ENCODE measurements at regions not wholly inside any gene's neighbourhood (a gene's known extent, or its start where the extent isn't known, plus 50 kb on each side); places are given as distances from the start of the nearest gene placed in this dataset.

DNA sequence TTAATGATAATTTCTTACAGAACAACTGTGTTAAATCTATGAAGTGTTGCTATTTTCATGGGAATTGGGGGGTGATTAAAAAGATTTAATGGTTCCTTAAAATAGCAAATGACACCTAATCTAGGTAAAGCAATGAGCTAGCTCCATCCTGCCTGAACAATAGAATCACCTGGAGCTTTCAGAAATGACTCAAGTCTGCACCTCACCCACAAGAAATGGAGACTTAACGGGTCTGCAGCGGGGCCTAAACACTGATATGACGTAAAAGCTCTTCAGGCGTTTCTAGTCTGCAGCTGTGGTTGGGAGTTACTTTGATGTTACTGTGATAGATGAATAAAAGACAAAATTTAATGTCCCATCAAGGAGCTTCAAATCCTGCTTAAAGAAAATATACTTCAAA lies 328.2 kb downstream of the RND3 start:
- Mint-ChIP-seq H3K9me3 (no peaks in the 10 kb centered on the region), H3K4me3 (no peak overlapping the region), H3K36me3 (ENCODE audit: low read depth) (no peaks in the 10 kb centered on the region), H3K27me3 (ENCODE audit: low read depth) (no peaks in the 10 kb centered on the region), H3K27ac (no peak overlapping the region), H3K4me1 (ENCODE audit: low read depth) (no peaks in the 10 kb centered on the region)
- no peak for DNase-seq (ENCODE audit: low spot score)

DNA sequence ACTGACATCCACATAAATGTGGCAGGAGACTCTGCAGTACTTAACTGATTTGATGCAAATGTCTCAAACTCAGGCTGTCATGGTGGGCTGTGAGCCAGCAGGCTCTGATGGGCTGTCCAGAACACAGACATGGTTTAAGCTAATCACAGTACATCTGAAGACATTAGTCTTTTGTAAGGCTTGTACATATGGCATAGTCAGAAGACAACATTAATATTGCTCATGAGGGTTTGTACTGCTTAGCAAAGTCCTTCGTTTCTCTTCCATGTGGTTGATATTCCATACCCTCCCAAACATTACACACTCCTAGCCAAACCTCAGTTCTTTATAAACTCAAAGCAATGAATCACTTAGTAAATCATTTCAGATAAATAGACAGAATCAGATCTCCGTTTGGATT lies 330.6 kb downstream of the RND3 start:
- DNase-seq (ENCODE audit: low spot score): no peak
- no peaks in the 10 kb centered on the region for H3K36me3 Mint-ChIP-seq (ENCODE audit: low read depth)
- H3K9me3 Mint-ChIP-seq: no peaks in the 10 kb centered on the region
- H3K27me3 Mint-ChIP-seq (ENCODE audit: low read depth): no peaks in the 10 kb centered on the region
- H3K4me3 Mint-ChIP-seq: no peak overlapping the region
- H3K4me1 Mint-ChIP-seq (ENCODE audit: low read depth): no peaks in the 10 kb centered on the region
- no peak overlapping the region for H3K27ac Mint-ChIP-seq

DNA sequence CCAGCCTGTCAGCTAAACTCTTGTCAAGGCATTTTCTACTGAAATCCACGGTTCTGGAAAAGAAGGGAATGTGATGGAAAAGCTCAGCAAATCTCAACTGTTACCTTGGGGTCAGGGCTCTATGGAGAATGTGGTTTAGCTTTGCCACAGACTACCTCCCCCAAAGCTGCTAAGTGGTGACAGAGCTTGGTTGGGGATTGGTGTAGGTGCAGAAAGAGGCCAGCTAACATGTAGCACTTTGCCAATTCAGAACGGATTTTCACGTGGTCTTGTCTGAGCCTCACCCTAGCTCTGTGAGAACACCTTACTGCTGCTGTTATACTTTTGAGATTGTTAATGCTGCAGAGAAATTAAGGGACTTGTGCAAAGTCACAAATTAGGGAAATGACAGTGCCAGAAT lies 331.1 kb downstream of the RND3 start:
- no peak for DNase-seq (ENCODE audit: low spot score)
- Mint-ChIP-seq H3K27me3 (ENCODE audit: low read depth) (no peaks in the 10 kb centered on the region), H3K4me1 (ENCODE audit: low read depth) (no peaks in the 10 kb centered on the region), H3K4me3 (no peak overlapping the region), H3K36me3 (ENCODE audit: low read depth) (no peaks in the 10 kb centered on the region), H3K9me3 (no peaks in the 10 kb centered on the region), H3K27ac (no peak overlapping the region)

DNA sequence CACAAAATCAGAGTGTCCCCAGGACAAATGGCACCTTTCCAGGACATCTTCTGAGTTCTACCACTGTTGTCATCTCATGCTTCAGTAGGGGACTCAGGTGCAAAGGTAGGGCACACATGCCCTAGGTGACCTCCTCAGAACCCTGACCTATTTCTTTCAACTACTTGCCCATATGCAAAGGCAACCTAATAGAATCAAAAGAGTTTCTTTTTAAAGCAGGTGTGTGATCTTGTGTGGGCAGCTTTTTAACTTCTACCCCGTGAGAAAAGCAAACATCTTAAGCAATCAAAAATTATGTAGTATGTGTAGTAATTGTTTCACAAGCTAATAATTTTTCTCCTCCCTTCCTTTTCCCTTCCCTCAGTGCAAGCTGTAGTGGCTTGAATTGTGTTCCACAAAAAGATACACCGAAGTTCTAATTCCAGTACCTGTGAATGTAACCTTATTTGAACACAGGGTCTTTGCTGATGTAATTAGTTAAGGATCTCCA lies 333.1 kb downstream of the RND3 start:
- Mint-ChIP-seq H3K27ac (no peak overlapping the region), H3K9me3 (no peaks in the 10 kb centered on the region), H3K4me1 (ENCODE audit: low read depth) (no peaks in the 10 kb centered on the region), H3K36me3 (ENCODE audit: low read depth) (no peaks in the 10 kb centered on the region), H3K27me3 (ENCODE audit: low read depth) (no peaks in the 10 kb centered on the region), H3K4me3 (no peak overlapping the region)
- no peak for DNase-seq (ENCODE audit: low spot score)

DNA sequence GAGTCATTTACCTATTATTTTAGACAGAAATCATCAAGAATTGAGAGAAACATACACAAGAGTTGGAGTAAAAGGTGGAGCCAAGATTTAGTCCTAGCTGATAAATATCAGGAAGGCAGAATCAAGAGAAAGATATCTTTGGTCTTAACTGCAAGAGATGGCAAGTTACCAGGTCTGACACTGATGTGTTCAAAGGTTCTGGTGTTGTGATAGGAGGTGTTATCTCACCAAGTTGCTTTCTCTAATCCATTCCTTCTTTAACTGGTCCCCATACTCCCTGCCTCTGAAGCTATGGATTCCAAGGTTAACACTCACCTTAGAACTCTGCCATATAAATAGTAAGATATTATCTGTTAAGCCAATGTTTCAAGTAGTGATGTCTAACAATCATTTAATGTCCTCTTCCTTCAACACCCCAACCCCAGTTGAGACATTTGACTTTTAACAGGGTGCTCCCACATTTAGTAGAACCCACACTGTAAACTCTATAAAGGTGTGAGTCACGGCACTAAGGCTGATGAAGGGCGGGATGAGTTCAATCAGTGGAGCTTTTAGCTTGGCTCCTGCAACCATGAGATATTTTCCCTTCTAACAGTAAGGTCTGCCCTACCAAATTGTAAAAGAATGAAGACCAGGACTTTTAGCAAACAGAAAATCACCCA lies 333.7 kb downstream of the RND3 start:
- Mint-ChIP-seq H3K27me3 (ENCODE audit: low read depth) (no peaks in the 10 kb centered on the region), H3K27ac (no peak overlapping the region), H3K4me1 (ENCODE audit: low read depth) (no peaks in the 10 kb centered on the region), H3K9me3 (no peaks in the 10 kb centered on the region), H3K36me3 (ENCODE audit: low read depth) (no peaks in the 10 kb centered on the region), H3K4me3 (no peak overlapping the region)
- no peak for DNase-seq (ENCODE audit: low spot score)

DNA sequence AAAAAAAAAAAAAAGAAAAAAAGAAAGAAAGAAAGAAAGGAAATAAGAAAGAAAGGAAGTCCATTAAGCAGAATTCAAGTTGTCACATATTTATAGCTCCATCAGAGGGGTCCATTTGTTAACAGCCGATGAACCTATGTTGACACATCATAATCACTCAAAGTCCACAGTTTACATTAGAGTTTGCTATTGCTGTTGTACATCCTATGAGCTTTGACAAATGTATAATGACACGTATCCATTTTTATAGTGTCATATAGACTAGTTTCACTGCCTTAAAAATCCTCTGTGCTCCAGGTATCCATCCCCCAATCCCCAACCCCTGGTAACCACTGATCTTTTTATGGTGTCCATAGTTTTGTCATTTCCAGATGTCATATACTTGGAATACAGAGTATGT lies 335.2 kb downstream of the RND3 start:
- Mint-ChIP-seq H3K27me3 (ENCODE audit: low read depth) (no peaks in the 10 kb centered on the region), H3K27ac (no peak overlapping the region)

DNA sequence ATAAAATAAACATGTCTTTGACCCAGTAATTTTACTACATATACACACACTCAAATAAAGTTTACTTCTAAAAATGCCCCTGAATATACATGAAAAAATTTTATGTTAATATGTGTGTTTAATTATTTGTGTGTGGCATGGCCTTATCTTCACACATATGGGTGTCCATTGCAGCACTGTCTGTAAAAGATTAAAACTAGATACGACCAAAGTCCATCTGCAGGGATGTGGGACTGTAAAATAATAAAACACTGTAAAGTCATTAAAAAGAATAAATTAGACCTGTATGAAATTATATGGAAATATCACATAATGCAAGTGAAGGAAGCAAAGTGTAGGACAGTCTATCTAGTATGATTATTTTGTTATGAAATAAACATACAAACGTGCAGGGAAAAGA lies 337.3 kb downstream of the RND3 start:
- H3K9me3 Mint-ChIP-seq: peaks cover 20% of the 10 kb centered on the region
- H3K4me3 Mint-ChIP-seq: no peak overlapping the region
- H3K36me3 Mint-ChIP-seq (ENCODE audit: low read depth): no peaks in the 10 kb centered on the region
- H3K27me3 Mint-ChIP-seq (ENCODE audit: low read depth): no peaks in the 10 kb centered on the region
- H3K27ac Mint-ChIP-seq: no peak overlapping the region
- H3K4me1 Mint-ChIP-seq (ENCODE audit: low read depth): no peaks in the 10 kb centered on the region
- DNase-seq (ENCODE audit: low spot score): no peak

More for the DNA sequence above, 335.2 kb downstream of the RND3 start:
- no peak for DNase-seq (ENCODE audit: low spot score)
- H3K36me3 Mint-ChIP-seq (ENCODE audit: low read depth): no peaks in the 10 kb centered on the region
- H3K9me3 Mint-ChIP-seq: peaks cover 6% of the 10 kb centered on the region
- no peak overlapping the region for H3K4me3 Mint-ChIP-seq
- no peaks in the 10 kb centered on the region for H3K4me1 Mint-ChIP-seq (ENCODE audit: low read depth)

DNA sequence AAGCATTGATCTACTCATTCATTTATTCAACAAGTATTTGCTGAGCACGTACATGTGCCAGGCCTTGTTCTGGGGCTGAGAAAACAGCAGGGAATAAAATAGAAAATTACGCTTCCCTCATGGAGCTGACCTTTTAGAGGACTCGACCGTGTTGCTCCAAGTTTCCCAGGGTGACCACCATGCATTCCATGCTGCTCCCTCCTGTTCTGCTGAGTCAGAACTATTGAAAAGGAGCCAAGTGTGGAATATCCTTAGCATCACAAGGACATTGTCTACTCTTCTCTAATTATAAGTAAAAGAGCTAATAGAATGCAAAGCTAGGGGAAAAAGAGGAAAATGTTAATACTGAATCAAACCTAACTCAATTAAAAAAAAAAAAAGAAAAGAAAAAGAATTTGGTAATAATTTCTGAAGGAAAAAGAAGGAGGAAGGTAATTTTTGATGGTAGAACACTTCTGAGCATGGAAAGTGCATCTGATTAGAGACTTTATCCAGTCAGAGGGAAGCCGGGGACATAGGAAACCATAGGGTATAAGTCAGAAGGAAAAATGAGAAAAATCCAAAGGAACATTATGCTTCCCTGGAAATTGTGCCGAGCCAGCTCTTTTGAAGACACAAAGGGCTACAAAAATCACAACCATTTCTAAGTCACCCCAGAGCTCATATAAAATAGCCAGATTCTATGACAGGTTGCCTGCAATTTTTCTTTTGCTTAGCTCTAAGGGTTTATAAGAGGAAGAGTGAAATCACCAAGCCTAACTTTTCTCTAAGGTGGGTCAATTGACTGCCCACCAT lies 339.4 kb downstream of the RND3 start:
- DNase-seq (ENCODE audit: low spot score): no peak
- H3K27ac Mint-ChIP-seq: no peak overlapping the region
- no peak overlapping the region for H3K4me3 Mint-ChIP-seq
- no peaks in the 10 kb centered on the region for H3K4me1 Mint-ChIP-seq (ENCODE audit: low read depth)
- H3K36me3 Mint-ChIP-seq (ENCODE audit: low read depth): no peaks in the 10 kb centered on the region
- H3K9me3 Mint-ChIP-seq: peaks cover 20% of the 10 kb centered on the region
- no peaks in the 10 kb centered on the region for H3K27me3 Mint-ChIP-seq (ENCODE audit: low read depth)

DNA sequence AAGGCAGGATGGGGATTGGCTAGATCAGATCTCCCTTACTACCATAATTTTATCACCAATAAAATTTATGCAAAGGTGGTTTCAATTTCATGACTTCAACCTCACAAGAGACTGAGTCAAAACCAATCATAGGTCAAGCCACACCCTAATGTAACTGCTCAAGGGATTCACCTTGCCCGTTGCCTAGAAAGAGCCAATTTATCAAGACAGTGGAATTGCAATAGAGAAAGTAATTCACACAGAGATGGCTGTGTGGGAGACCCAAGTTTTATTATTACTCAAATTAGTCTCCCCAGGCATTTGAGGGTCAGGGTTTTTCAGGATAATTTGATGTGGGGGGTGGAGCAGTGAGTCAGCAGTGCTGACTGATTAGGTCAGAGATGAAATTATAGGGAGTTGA lies 340.6 kb downstream of the RND3 start:
- no peak for DNase-seq (ENCODE audit: low spot score)
- Mint-ChIP-seq H3K4me1 (ENCODE audit: low read depth) (no peaks in the 10 kb centered on the region), H3K36me3 (ENCODE audit: low read depth) (no peaks in the 10 kb centered on the region), H3K27ac (no peak overlapping the region), H3K4me3 (no peak overlapping the region), H3K27me3 (ENCODE audit: low read depth) (no peaks in the 10 kb centered on the region), H3K9me3 (peaks cover 20% of the 10 kb centered on the region)

DNA sequence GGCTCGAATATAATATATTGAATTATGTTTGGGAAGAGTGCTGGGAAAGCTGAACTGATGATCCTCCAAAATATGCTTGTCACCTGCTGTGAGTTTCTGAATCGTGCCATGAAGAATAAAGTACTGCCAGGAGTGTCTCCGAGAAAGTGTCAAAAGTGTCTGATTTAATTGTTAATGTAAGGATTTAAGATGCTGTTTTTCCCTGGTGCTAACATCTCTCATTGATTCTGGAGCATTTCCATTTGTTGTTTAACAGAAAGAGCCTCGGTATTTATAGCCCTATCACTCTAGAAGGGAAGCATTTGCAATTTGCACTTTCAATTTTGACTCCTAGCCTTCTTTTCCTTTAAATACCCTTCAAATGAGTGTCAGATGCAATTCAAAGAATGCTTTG lies 342.2 kb downstream of the RND3 start:
- DNase-seq (ENCODE audit: low spot score): no peak
- no peak overlapping the region for H3K27ac Mint-ChIP-seq
- peaks cover 20% of the 10 kb centered on the region for H3K9me3 Mint-ChIP-seq
- H3K27me3 Mint-ChIP-seq (ENCODE audit: low read depth): no peaks in the 10 kb centered on the region
- no peak overlapping the region for H3K4me3 Mint-ChIP-seq
- peaks cover 1% of the 10 kb centered on the region for H3K4me1 Mint-ChIP-seq (ENCODE audit: low read depth)
- H3K36me3 Mint-ChIP-seq (ENCODE audit: low read depth): no peaks in the 10 kb centered on the region

DNA sequence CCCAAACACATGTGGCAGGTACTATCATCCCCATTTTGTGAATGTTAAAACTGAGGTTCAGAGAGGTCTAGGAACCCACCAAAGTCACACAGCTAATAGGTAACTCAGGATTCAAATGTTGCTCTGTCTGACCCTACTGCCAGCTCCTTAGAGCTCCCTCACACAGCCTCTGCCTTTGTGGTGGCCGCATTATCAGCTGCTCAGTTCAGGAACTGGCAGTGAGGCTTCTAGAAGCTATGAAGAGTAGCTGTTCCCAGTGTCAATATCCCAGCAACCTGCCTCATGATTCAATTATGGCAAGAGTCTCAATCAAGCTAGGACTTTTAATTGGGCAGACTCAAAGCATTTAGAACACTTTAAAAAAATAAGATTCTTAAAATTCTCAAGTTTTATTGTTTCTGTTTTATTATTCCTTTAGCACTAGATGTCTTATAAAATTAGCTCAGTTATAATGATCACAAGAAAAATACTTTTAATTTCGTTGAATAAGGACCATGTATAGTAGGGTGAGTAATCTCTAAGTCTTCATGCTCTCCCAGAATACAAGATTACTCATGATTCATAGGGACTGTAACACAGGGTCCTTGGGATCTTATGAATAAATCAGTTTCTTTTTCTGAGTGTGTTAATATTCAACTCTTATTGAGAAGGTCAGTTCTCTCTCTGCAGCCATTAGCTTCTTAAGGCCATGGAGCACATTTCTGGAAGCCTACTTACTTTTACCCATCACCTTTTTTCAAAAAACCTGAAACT lies 342.7 kb downstream of the RND3 start:
- Mint-ChIP-seq H3K27ac (no peak overlapping the region), H3K36me3 (ENCODE audit: low read depth) (no peaks in the 10 kb centered on the region), H3K9me3 (peaks cover 20% of the 10 kb centered on the region), H3K27me3 (ENCODE audit: low read depth) (no peaks in the 10 kb centered on the region), H3K4me1 (ENCODE audit: low read depth) (peaks cover 1% of the 10 kb centered on the region), H3K4me3 (no peak overlapping the region)
- DNase-seq (ENCODE audit: low spot score): no peak

DNA sequence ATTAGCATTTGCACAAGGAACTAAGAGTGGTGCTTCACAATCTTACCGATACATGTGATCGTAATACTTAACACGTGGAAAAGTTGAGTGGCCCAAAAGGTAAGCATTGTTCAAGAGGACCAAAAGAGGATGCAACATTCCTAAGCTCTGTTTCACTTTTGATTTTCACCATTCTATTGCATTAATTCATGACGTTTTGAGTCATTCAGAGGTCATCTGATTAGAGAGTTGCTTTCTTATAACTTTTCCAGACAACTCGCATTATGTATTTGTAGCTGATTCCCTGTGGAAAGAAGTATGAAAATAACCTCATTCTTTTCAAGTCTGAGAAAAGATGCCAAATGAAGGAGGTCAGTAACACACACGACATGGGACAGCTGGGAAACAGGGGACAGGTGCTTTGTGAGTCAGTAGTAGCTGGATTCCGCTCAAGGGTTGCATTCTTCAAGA lies 344.4 kb downstream of the RND3 start:
- Mint-ChIP-seq H3K4me1 (ENCODE audit: low read depth) (peaks cover 1% of the 10 kb centered on the region), H3K27ac (no peak overlapping the region), H3K9me3 (peaks cover 20% of the 10 kb centered on the region), H3K4me3 (no peak overlapping the region), H3K27me3 (ENCODE audit: low read depth) (no peaks in the 10 kb centered on the region), H3K36me3 (ENCODE audit: low read depth) (no peaks in the 10 kb centered on the region)
- no peak for DNase-seq (ENCODE audit: low spot score)

DNA sequence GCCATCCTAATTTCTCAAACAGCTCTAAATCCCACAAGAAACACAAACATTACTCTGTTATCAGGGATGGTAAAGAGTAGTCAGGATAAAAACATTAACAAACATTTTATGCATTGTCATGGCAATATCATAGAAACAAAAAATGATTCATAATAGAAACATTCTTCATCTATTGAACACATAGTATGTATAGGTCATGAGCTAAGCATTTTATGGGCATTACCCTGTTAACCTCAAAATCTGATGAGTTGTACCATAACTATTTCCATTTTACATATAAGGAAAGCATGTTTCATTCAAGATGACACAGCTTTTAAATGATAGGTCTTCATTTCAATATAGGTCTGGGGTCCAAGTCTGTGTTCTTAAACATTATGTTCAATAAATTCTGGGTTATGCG lies 344.9 kb downstream of the RND3 start:
- no peak overlapping the region for H3K4me3 Mint-ChIP-seq
- H3K36me3 Mint-ChIP-seq (ENCODE audit: low read depth): no peaks in the 10 kb centered on the region
- no peak overlapping the region for H3K27ac Mint-ChIP-seq
- peaks cover 17% of the 10 kb centered on the region for H3K9me3 Mint-ChIP-seq
- peaks cover 1% of the 10 kb centered on the region for H3K4me1 Mint-ChIP-seq (ENCODE audit: low read depth)
- no peaks in the 10 kb centered on the region for H3K27me3 Mint-ChIP-seq (ENCODE audit: low read depth)
- DNase-seq (ENCODE audit: low spot score): no peak
